Nephron (organoid): ENCODE measurements at regions not wholly inside any gene's neighbourhood (a gene's known extent, or its start where the extent isn't known, plus 50 kb on each side); places are given as distances from the start of the nearest gene placed in this dataset.
A peak's percentile ranks its signal among the peaks of the same experiment; 100 is the strongest.

Experiments used
- H3K27ac Mint-ChIP-seq, 3 experiments: 2 replicates each; pipeline ENCODE4 v1.8.0; 2020; ENCODE audit warnings: mixed read lengths in 3 of 3, mild to moderate bottlenecking in 2 of 3, moderate library complexity in 1 of 3
- H3K27me3 Mint-ChIP-seq: 2 replicates; pipeline ENCODE4 v1.8.0; 2021; ENCODE audit warnings: low read depth, mild to moderate bottlenecking, moderate library complexity, mixed read lengths
- H3K36me3 Mint-ChIP-seq: 2 replicates; pipeline ENCODE4 v1.8.0; 2020; ENCODE audit warnings: low read depth, mixed read lengths
- H3K4me1 Mint-ChIP-seq: 2 replicates; pipeline ENCODE4 v1.8.0; 2020; ENCODE audit warnings: mixed read lengths
- H3K4me3 Mint-ChIP-seq, 3 experiments: 2 replicates each; pipeline ENCODE4 v1.8.0; 2020; ENCODE audit warnings: mild to moderate bottlenecking in 3 of 3, mixed read lengths in 3 of 3, moderate library complexity in 2 of 3
- H3K9me3 Mint-ChIP-seq: 2 replicates; pipeline ENCODE4 v1.8.0; 2020; ENCODE audit warnings: mixed read lengths
- CTCF ChIP-seq, 3 experiments: fragments of 200-600 bp; sonication (generic); IDR thresholded peaks; one replicate each; pipeline ENCODE4 v1.5.0; 2021; ENCODE audit warnings: antibody characterized with exemption in 3 of 3; ENCODE audit not compliant: unreplicated experiment in 3 of 3

- Mint-ChIP-seq H3K27me3 (peaks cover 5% of the 10 kb centered on the region), H3K4me1 (no peaks in the 10 kb centered on the region), H3K36me3 (no peaks in the 10 kb centered on the region), H3K9me3 (no peaks in the 10 kb centered on the region), H3K4me3 (no peak overlapping the region), H3K27ac (no peak overlapping the region)
- no peak for TF ChIP-seq CTCF (IDR thresholded peaks at IDR 0.05; ENCODE audit: unreplicated experiment in 3 of 3)
Observed at GRCh38 chr9:6086006-6086655, 70.7 kb upstream of the RANBP6 start.

- peak in 1 of 3 experiments; percentile 10 for TF ChIP-seq CTCF (IDR thresholded peaks at IDR 0.05; ENCODE audit: unreplicated experiment in 3 of 3)
- Mint-ChIP-seq H3K27ac (peak overlapping the region; percentile 74 to 90 (median 76)), H3K4me1 (peaks cover 16% of the 10 kb centered on the region), H3K27me3 (peaks cover 4% of the 10 kb centered on the region), H3K36me3 (no peaks in the 10 kb centered on the region), H3K9me3 (peaks cover 3% of the 10 kb centered on the region), H3K4me3 (peak overlapping the region; percentile 83 to 85 (median 84))
Observed at GRCh38 chr9:6080154-6080716, 64.8 kb upstream of the RANBP6 start.

- H3K9me3 Mint-ChIP-seq = peaks cover 3% of the 10 kb centered on the region
- TF ChIP-seq CTCF (IDR thresholded peaks at IDR 0.05; ENCODE audit: unreplicated experiment in 3 of 3) = no peak
Observed at GRCh38 chr9:6079386-6079785, 64.0 kb upstream of the RANBP6 start.

DNA sequence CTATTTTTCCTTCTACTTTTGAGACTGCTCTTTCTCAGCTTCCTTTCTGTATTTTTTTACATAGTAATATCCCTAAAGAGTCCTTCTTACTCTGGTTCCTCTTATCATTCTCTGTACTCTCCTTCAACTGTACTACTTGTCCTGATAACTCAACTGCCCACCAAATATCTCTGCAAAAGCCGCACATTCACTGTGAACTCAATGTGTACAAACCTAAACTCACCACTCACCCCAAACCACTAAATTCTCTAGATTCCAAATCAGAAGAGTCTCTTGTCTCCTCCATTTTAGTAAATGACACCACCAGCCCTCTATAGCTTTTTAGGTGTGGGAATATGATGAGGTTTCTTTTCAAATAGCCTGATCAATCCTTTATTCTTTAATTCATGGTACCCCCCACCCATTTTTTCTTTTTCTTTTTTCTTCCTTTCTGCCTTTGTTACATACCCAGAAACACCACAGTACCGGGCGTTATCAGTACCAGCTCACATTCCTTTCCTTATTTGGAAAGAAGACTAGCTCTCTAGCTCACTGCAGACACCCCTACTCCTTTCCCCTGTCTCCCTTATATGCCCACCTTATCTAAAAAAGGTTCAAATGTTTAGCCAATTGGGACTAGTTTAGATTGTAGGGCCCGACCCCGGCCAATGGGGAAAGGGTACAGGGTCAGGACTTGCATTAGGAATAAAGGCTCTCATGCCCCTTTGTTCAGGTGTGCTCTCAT lies 63.1 kb upstream of the RANBP6 start:
- H3K4me1 Mint-ChIP-seq = peaks cover 16% of the 10 kb centered on the region
- no peak overlapping the region for H3K4me3 Mint-ChIP-seq
- no peak for TF ChIP-seq CTCF (IDR thresholded peaks at IDR 0.05; ENCODE audit: unreplicated experiment in 3 of 3)
- H3K27me3 Mint-ChIP-seq = peaks cover 4% of the 10 kb centered on the region
- H3K9me3 Mint-ChIP-seq = peaks cover 3% of the 10 kb centered on the region
- no peaks in the 10 kb centered on the region for H3K36me3 Mint-ChIP-seq
- peak overlapping the region in 1 of 3 experiments; percentile 74 for H3K27ac Mint-ChIP-seq

More at GRCh38 chr9:6079386-6079785, 64.0 kb upstream of the RANBP6 start:
- no peaks in the 10 kb centered on the region for H3K36me3 Mint-ChIP-seq
- H3K27me3 Mint-ChIP-seq = peaks cover 4% of the 10 kb centered on the region
- peak overlapping the region; percentile 27 to 90 (median 74) for H3K27ac Mint-ChIP-seq
- H3K4me3 Mint-ChIP-seq = peak overlapping the region; percentile 83 to 85 (median 84)
- H3K4me1 Mint-ChIP-seq = peaks cover 16% of the 10 kb centered on the region

- no peak for TF ChIP-seq CTCF (IDR thresholded peaks at IDR 0.05; ENCODE audit: unreplicated experiment in 3 of 3)
- H3K9me3 Mint-ChIP-seq = peaks cover 3% of the 10 kb centered on the region
- peaks cover 4% of the 10 kb centered on the region for H3K27me3 Mint-ChIP-seq
- H3K36me3 Mint-ChIP-seq = no peaks in the 10 kb centered on the region
- no peak overlapping the region for H3K27ac Mint-ChIP-seq
- no peak overlapping the region for H3K4me3 Mint-ChIP-seq
- peaks cover 16% of the 10 kb centered on the region for H3K4me1 Mint-ChIP-seq
Observed at GRCh38 chr9:6076851-6077250, 61.4 kb upstream of the RANBP6 start.
